ENCODE measurements at regions not wholly inside any gene's neighbourhood (a gene's known extent, or its start where the extent isn't known, plus 50 kb on each side); places are given as distances from the start of the nearest gene placed in this dataset.

GRCh38 chr1:87894062-87894461 is 565.4 kb downstream of the LMO4 start:
- DNase-seq: peak in 1 of 2 experiments; percentile 10

GRCh38 chr1:87897481-87897880 is 568.8 kb downstream of the LMO4 start:
- no peak for DNase-seq

- DNase-seq: no peak
Observed at GRCh38 chr1:87898431-87898830, 569.8 kb downstream of the LMO4 start.

- no peak for DNase-seq
Observed at GRCh38 chr1:87899017-87899416, 570.3 kb downstream of the LMO4 start.

- no peak for DNase-seq
Observed at GRCh38 chr1:87899746-87900145, 571.1 kb downstream of the LMO4 start.

GRCh38 chr1:87902830-87903229 is 574.1 kb downstream of the LMO4 start:
- DNase-seq: peak; percentile 85 to 88

- DNase-seq: no peak
Observed at GRCh38 chr1:87903242-87903641, 574.6 kb downstream of the LMO4 start.

GRCh38 chr1:87904651-87905050 is 576.0 kb downstream of the LMO4 start:
- no peak for DNase-seq

GRCh38 chr1:87905651-87906050 is 577.0 kb downstream of the LMO4 start:
- DNase-seq: no peak

GRCh38 chr1:87906078-87906477 is 577.4 kb downstream of the LMO4 start:
- DNase-seq: no peak

GRCh38 chr1:87913361-87913760 is 584.7 kb downstream of the LMO4 start:
- DNase-seq: no peak

GRCh38 chr1:87914396-87914795 is 585.7 kb downstream of the LMO4 start:
- no peak for DNase-seq

GRCh38 chr1:87915771-87916170 is 587.1 kb downstream of the LMO4 start:
- DNase-seq: no peak

- DNase-seq: no peak
Observed at GRCh38 chr1:87916965-87917364, 588.3 kb downstream of the LMO4 start.

- no peak for DNase-seq
Observed at GRCh38 chr1:87918398-87918797, 589.7 kb downstream of the LMO4 start.

- DNase-seq: no peak
Observed at GRCh38 chr1:87922885-87923284, 594.2 kb downstream of the LMO4 start.

- no peak for DNase-seq
Observed at GRCh38 chr1:87926131-87926830, 597.6 kb downstream of the LMO4 start.

GRCh38 chr1:87926921-87927320 is 598.2 kb downstream of the LMO4 start:
- no peak for DNase-seq

- no peak for DNase-seq
Observed at GRCh38 chr1:87927391-87928280, 599.0 kb downstream of the LMO4 start.

GRCh38 chr1:87928623-87929022 is 599.9 kb downstream of the LMO4 start:
- no peak for DNase-seq

- DNase-seq: no peak
Observed at GRCh38 chr1:87929906-87930305, 601.2 kb downstream of the LMO4 start.

GRCh38 chr1:87930796-87931195 is 602.1 kb downstream of the LMO4 start:
- no peak for DNase-seq

GRCh38 chr1:87933171-87933570 is 604.5 kb downstream of the LMO4 start:
- DNase-seq: no peak

GRCh38 chr1:87935130-87935529 is 606.5 kb downstream of the LMO4 start:
- no peak for DNase-seq
